HCT116 (cell line): ENCODE measurements at regions not wholly inside any gene's neighbourhood (a gene's known extent, or its start where the extent isn't known, plus 50 kb on each side); places are given as distances from the start of the nearest gene placed in this dataset.

ENCODE experiments used
- CTCF ChIP-seq, 3 experiments: fragments of 200-600 bp in 1 of 3; sonication (generic) in 1 of 3; IDR thresholded peaks in 2 of 3; conservative IDR thresholded peaks in 1 of 3; 2 replicates each; pipeline ENCODE4 v1.5.1; 2012 to 2017; ENCODE audit warnings: low read depth in 2 of 3, low read length in 2 of 3, antibody characterized with exemption in 1 of 3, borderline replicate concordance in 1 of 3, control low read depth in 1 of 3, mild to moderate bottlenecking in 1 of 3, mixed read lengths in 1 of 3, mixed run types in 1 of 3, moderate library complexity in 1 of 3; ENCODE audit not compliant: insufficient read depth in 1 of 3
- POLR2A ChIP-seq: IDR thresholded peaks from 2 replicates; pipeline ENCODE4 v1.7.0; 2011; ENCODE audit warnings: borderline replicate concordance; ENCODE audit not compliant: insufficient read depth, insufficient read length; ENCODE audit errors: extremely low read depth

GRCh38 chr21:27586986-27587385 is 620.1 kb upstream of the ADAMTS5 start:
- TF ChIP-seq CTCF (IDR thresholded peaks at IDR 0.05 in 2 of 3, conservative IDR thresholded peaks at IDR 0.05 in 1 of 3; ENCODE audit: borderline replicate concordance in 1 of 3, insufficient read depth in 1 of 3, low read depth in 2 of 3, low read length in 2 of 3) (no peak), POLR2A (no peak)
